ENCODE measurements at regions not wholly inside any gene's neighbourhood (a gene's known extent, or its start where the extent isn't known, plus 50 kb on each side); places are given as distances from the start of the nearest gene placed in this dataset.
A peak's percentile ranks its signal among the peaks of the same experiment; 100 is the strongest.

- WGBS, 5 donors = 57 to 81% (median 77%) methylated on average over 4 to 8 of the region's 8 CpGs
- Histone ChIP-seq H3K27ac (no peak overlapping the region), H3K4me3 (no peak overlapping the region), H3K4me1 (no peaks in the 10 kb centered on the region), H3K36me3 (no peaks in the 10 kb centered on the region), H3K9me3 (no peaks in the 10 kb centered on the region), H3K27me3 (replicated peaks in 1 of 7) (peaks cover 0 to 9% (median 0%) of the 10 kb centered on the region in 7 donors)
- intact Hi-C loops (cut with DNase I; ENCODE audit: low total_unique reads) = no loop called here
- no peak for DNase-seq
- TF ChIP-seq POLR2A (IDR thresholded peaks at IDR 0.05) (no peak), POLR2AphosphoS5 (IDR thresholded peaks at IDR 0.05) (no peak), CTCF (IDR thresholded peaks at IDR 0.05 in 8 of 11, conservative IDR thresholded peaks at IDR 0.05 in 3 of 11) (no peak)
Observed at GRCh38 chr22:48856308-48856615, 971.4 kb downstream of the BRD1 start.

- Histone ChIP-seq H3K4me1 (no peaks in the 10 kb centered on the region), H3K9me3 (no peaks in the 10 kb centered on the region), H3K27ac (no peak overlapping the region), H3K27me3 (replicated peaks in 1 of 7) (peaks cover 0 to 10% (median 0%) of the 10 kb centered on the region in 7 donors), H3K36me3 (no peaks in the 10 kb centered on the region), H3K4me3 (no peak overlapping the region)
- TF ChIP-seq CTCF (IDR thresholded peaks at IDR 0.05 in 8 of 11, conservative IDR thresholded peaks at IDR 0.05 in 3 of 11) = no peak
- TF ChIP-seq POLR2A (IDR thresholded peaks at IDR 0.05) = no peak
- no peak for TF ChIP-seq POLR2AphosphoS5 (IDR thresholded peaks at IDR 0.05)
- WGBS, 5 donors = 79 to 91% (median 84%) methylated on average over 5 to 9 of the region's 9 CpGs
- intact Hi-C loops (cut with DNase I; ENCODE audit: low total_unique reads) = no loop called here
- peak; percentile 56 for DNase-seq
Observed at GRCh38 chr22:48855593-48856307, 971.9 kb downstream of the BRD1 start.

GRCh38 chr22:48855013-48855412 is 972.7 kb downstream of the BRD1 start:
- no peak overlapping the region for H3K27ac ChIP-seq
- H3K36me3 ChIP-seq = no peaks in the 10 kb centered on the region
- DNase-seq = no peak
- no peaks in the 10 kb centered on the region for H3K9me3 ChIP-seq
- TF ChIP-seq POLR2AphosphoS5 (IDR thresholded peaks at IDR 0.05) = no peak
- no peak for TF ChIP-seq CTCF (IDR thresholded peaks at IDR 0.05 in 8 of 11, conservative IDR thresholded peaks at IDR 0.05 in 3 of 11)
- TF ChIP-seq POLR2A (IDR thresholded peaks at IDR 0.05) = no peak
- intact Hi-C loops (cut with DNase I; ENCODE audit: low total_unique reads) = no loop called here
- H3K27me3 ChIP-seq (replicated peaks in 1 of 7) = peaks cover 0 to 18% (median 0%) of the 10 kb centered on the region in 7 donors
- H3K4me3 ChIP-seq = no peak overlapping the region
- H3K4me1 ChIP-seq = no peaks in the 10 kb centered on the region
- 60 to 91% (median 83%) methylated on average over 1 of the region's 1 CpG for WGBS, 5 donors

GRCh38 chr22:48853627-48854240 is 973.9 kb downstream of the BRD1 start:
- Histone ChIP-seq H3K4me1 (no peaks in the 10 kb centered on the region), H3K36me3 (no peaks in the 10 kb centered on the region), H3K27me3 (replicated peaks in 1 of 7) (peaks cover 0 to 28% (median 0%) of the 10 kb centered on the region in 7 donors), H3K4me3 (no peak overlapping the region), H3K27ac (no peak overlapping the region), H3K9me3 (no peaks in the 10 kb centered on the region)
- no peak for TF ChIP-seq POLR2A (IDR thresholded peaks at IDR 0.05)
- 77 to 85% (median 82%) methylated on average over 6 to 7 of the region's 7 CpGs for WGBS, 5 donors
- intact Hi-C loops (cut with DNase I; ENCODE audit: low total_unique reads) = no loop called here
- no peak for DNase-seq

Data from spleen (tissue), 11 donors.